ENCODE measurements at regions not wholly inside any gene's neighbourhood (a gene's known extent, or its start where the extent isn't known, plus 50 kb on each side); places are given as distances from the start of the nearest gene placed in this dataset.

- no peak for DNase-seq
These were observed 55.5 kb upstream of the DYRK2 start for GRCh38 chr12:67593041-67593440.

GRCh38 chr12:67593461-67594330, 54.8 kb upstream of the DYRK2 start:
- no peak for DNase-seq

- DNase-seq: no peak
These were observed 53.7 kb upstream of the DYRK2 start for GRCh38 chr12:67594888-67595287.

- DNase-seq: no peak
These were observed 53.2 kb upstream of the DYRK2 start for GRCh38 chr12:67595365-67595764.

- no peak for DNase-seq
These were observed 49.9 kb upstream of the DYRK2 start for GRCh38 chr12:67598598-67598997.

Measured in right hindlimb (tissue), 1 donor.